GM12873 (cell line): ENCODE measurements at regions not wholly inside any gene's neighbourhood (a gene's known extent, or its start where the extent isn't known, plus 50 kb on each side); places are given as distances from the start of the nearest gene placed in this dataset.

Source experiments
- TF ChIP-seq, protein P1 (sequence below): IDR thresholded peaks from 2 replicates; pipeline ENCODE4 v1.5.1; 2012; ENCODE audit warnings: low read depth, mild to moderate bottlenecking, moderate library complexity, low read length, control low read depth; ENCODE audit not compliant: insufficient read depth; ENCODE audit errors: missing control alignments

DNA sequence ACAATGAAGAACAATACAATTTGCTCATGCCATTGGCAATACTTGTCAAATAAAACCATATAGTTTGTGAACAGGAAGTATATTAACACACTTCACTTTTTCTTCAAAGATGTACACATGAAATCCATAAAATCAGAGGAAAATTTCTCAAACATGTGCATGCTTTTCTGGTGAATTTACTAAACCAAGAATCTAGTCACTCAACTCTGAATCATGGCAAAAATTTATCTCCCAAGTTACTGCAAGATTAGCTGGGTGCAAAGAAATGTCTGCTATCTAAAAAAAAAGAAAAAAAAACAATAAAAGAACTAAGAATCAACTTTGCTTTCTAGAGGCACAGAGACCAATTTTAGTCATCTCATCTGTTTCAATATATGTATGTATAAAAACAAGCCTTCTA is 419.2 kb downstream of the NR4A2 start:
- TF ChIP-seq, protein P1, sequence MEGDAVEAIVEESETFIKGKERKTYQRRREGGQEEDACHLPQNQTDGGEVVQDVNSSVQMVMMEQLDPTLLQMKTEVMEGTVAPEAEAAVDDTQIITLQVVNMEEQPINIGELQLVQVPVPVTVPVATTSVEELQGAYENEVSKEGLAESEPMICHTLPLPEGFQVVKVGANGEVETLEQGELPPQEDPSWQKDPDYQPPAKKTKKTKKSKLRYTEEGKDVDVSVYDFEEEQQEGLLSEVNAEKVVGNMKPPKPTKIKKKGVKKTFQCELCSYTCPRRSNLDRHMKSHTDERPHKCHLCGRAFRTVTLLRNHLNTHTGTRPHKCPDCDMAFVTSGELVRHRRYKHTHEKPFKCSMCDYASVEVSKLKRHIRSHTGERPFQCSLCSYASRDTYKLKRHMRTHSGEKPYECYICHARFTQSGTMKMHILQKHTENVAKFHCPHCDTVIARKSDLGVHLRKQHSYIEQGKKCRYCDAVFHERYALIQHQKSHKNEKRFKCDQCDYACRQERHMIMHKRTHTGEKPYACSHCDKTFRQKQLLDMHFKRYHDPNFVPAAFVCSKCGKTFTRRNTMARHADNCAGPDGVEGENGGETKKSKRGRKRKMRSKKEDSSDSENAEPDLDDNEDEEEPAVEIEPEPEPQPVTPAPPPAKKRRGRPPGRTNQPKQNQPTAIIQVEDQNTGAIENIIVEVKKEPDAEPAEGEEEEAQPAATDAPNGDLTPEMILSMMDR = no peak

DNA sequence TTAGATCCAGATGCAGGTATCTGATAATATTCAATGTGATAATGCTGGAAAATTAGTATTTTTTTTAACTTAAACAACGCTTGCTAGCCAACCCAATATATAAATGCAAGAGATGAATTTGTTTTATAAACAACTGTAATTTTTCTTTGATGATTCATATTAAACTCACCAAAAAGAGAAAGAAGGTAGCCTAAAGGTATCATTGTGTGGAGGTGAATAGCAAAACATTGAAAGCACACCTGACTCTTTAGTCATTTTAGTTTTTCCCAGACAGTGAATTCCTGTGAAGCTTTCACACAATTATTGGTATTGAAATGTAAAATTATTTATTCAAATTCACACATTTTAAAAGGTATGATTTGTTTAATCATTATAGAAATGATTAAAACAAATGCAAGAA is 424.0 kb downstream of the NR4A2 start:
- TF ChIP-seq, protein P1 = no peak

DNA sequence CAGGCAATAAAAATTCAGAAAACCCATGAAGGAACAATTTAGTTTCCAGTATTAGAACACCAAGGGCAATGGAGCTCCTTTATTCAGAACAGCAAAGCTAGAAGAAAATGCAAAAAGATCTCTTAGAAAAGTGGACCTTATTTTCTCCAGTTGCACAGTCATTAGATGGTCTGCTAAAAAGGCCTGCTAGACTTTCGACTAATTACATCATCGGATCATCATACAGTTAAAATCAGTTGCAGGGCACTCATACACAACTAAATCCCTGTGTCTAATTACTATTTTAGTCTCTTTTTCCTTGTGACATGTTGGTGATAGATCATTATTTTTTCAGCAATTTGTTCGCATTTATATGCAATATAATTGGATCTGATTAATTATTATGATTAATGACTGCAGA is 425.3 kb downstream of the NR4A2 start:
- TF ChIP-seq, protein P1 = no peak

DNA sequence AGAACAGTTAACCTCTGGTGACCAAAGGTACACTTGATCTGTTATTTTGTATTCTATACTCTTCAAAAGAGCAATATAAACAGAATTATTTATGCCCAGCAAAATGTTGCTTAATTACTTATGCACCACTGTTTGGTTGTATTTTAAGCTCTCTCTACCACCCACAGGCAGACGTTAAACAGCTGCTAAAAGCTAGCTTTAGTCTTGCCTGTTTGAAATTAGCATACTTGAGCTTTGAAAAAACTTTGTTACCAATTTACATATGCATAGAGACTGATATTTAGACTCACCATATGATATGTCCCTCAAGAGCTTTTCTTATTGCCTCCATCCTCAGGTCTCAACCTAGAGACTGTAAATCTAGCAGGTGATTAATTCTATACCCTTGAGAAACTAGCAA is 426.9 kb downstream of the NR4A2 start:
- TF ChIP-seq, protein P1 = no peak

DNA sequence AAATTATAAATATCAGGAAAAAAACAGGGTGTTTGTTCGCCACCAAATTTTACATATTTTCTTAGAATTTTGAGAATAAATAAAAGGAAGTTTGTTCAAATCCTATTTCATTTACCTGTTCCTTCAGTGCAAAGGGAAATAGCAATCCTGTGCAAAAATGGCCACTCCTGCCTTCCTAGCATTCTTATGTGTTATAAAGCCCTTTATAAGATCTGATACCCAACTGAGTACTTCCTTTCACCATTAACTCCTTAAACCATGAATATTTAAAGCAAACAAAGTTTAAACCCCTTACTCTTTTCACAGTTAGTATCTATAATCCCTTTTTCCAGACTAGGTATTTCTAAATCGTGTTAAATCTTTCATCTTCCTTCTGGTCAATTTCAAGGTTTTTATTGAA is 427.8 kb downstream of the NR4A2 start:
- TF ChIP-seq, protein P1 = no peak

DNA sequence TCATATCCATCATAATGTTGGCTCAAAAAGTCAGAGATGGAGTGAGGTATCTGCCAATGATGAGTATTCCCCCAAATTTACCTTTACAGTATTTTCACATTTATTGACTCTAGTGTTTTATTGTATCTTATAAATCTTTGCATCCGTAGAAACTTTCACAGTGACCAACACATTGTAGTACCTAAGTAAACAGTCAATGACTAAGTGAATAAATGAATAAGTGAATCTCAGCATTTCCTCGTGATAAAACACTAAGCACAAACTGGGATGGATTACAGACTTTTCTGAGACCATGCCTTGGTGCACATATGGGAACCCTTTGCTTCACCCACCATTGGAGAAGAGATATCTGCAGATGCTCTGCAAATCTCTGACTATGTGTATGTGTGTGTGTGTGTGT is 429.9 kb downstream of the NR4A2 start:
- TF ChIP-seq, protein P1 = no peak

DNA sequence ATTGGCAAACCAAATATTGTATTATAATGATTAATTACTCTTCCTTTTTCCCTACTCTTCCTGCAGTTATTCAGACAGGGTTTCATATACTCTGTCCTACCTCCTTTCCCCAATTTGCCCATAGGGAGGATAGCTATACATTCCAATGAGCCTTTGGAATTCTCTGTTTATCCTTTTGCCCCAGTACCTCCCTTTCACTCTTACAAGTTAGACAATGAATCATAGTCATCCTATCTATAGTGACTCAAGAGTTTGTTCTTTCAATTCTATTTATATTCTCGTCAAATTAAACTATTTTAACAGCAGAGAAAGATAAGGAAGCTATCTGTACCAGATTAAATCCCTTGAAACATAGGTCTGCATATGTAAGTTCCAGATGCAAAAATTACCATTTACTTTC is 437.5 kb downstream of the NR4A2 start:
- TF ChIP-seq, protein P1 = no peak
